Activated gamma-delta T cell treated with Interleukin-2 at 50 U/mL for 16 hours (primary cell): ENCODE measurements at regions not wholly inside any gene's neighbourhood (a gene's known extent, or its start where the extent isn't known, plus 50 kb on each side); places are given as distances from the start of the nearest gene placed in this dataset.
"Not testable (repeated sequence)": the region's sequence is repeated elsewhere in the genome, so short reads cannot be mapped to it uniquely, and the experiment has no call there.

ENCODE experiments used
- DNase-seq: peaks from one replicate; pipeline ENCODE4 v3.0.0-alpha.2; 2020

DNA sequence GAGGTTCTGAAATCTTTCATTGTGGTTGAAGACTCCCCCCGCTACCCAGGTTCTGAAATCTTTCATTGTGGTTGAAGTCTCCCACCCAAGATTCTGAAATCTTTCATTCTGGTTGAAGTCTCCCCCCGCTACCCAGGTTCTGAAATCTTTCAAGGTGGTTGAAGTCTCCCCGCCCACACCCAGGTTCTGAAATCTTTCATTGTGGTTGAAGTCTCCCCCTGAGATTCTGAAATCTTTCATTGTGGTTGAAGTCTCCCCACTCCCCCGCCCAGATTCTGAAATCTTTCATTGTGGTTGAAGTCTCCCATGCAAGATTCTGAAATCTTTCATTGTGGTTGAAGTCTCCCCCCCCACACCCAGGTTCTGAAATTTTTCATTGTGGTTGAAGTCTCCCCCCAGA lies 916.6 kb downstream of the BRD1 start:
- DNase-seq, result not testable (repeated sequence)

DNA sequence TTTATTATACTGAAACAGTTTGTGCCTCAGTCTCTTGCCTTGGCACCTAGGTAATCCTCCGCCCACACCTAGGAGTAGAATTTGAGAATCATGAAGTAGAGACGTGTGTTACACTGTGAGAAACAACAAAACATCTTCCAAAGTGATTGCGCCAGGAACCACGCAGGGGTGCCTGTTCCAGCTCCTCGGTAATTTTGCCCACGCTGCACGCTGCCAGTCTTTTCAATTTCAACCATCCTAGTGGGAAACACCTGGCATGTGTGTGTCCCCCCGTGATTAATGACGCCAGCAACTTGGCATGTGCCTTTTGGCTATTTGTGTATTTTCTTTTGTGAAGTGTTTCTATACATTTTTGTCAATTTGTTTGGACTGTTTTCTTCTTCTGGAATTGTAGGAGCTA lies 919.1 kb downstream of the BRD1 start:
- DNase-seq, result no peak

DNA sequence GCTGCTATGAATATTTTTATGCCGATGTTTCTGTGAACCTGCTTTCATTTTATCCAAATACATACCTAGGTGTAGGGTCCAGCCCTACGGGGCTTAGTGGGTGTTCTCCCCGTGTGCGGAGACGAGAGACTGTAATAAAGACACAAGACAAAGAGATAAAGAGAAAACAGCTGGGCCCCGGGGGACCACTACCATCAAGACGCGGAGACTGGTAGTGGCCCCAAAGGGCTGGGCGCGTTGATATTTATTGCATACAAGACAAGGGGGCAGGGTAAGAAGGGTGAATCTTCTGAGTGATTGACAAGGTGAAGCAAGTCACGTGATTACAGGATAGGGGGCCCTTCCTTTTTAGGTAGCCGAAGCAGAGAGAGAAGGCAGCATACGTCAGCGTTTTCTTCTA lies 920.1 kb downstream of the BRD1 start:
- no peak for DNase-seq

GRCh38 chr22:48906216-48906835 lies 921.3 kb downstream of the BRD1 start:
- no peak for DNase-seq

GRCh38 chr22:48905206-48905975 lies 922.3 kb downstream of the BRD1 start:
- DNase-seq, result no peak

GRCh38 chr22:48902983-48903650 lies 924.6 kb downstream of the BRD1 start:
- DNase-seq, result no peak

DNA sequence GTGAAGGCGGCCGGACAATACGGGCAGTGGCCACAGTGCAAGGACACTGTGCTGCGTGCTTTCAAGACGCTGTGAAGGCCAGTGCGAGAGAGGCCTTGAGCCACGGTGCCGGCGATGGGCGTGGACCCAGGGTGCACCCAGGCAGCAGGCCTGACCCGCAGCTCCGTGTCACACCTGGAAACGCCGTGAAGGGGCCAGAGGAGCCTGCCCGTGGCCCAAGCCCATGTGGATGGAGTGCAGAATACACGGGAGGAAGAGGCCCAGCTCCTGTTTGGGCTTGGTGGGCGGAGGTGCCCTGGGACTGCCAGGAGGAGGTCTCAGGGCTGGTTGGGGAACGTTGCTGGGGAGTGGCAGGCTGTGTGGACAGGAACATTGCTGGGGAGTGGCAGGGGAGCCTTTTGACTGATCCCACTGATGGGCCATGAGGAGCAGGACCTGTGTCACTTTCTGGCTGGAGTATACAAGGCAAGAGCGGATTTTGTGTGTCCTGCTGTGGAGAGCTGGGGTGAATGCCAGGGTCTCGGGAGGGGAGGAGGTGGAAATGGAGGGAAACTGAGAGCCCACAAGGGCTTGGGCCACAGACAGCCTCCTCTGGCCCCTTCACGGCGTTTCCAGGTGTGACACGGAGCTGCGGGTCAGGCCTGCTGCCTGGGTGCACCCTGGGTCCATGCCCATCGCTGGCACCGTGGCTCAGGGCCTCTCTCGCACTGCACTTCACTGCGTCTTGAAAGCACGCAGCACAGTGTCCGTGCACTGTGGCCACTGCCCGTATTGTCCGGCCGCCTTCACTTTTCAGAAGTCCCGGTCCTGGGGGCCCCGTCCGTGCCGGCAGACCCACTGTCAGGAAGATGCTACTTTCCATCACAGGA lies 925.4 kb downstream of the BRD1 start:
- no peak for DNase-seq

GRCh38 chr22:48901324-48901723 lies 926.3 kb downstream of the BRD1 start:
- no peak for DNase-seq

DNA sequence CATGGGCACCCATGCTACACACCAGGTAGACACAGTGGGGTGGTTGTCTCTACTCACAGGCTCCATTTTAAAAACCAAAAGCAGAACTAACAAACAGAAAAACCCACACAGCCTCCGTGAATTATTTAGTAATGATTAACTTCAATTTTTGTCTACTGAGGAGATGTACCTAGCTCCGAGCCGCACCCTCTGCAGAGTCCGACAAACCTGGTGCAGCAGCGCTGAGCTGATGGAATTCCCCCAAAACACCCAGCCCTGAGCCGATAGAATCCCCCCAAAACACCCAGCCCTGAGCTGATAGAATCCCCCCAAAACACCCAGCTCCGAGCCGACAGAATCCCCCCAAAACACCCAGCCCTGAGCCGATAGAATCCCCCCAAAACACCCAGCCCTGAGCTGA lies 927.0 kb downstream of the BRD1 start:
- no peak for DNase-seq

DNA sequence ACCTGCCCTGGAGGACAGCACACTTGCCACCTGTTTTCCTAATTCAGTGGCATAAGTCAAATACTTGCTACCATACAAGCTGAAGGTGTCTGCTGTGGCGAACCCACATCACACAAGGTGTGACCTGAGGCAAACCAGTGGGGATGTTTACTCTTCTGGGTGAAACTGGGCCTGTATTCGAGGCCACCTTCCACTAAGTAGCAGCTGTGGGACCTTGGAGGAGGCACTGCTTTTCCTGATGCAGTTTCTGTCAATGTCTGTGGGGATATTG lies 927.4 kb downstream of the BRD1 start:
- no peak for DNase-seq

- DNase-seq, result no peak
These were observed 927.9 kb downstream of the BRD1 start for GRCh38 chr22:48899523-48900326.

DNA sequence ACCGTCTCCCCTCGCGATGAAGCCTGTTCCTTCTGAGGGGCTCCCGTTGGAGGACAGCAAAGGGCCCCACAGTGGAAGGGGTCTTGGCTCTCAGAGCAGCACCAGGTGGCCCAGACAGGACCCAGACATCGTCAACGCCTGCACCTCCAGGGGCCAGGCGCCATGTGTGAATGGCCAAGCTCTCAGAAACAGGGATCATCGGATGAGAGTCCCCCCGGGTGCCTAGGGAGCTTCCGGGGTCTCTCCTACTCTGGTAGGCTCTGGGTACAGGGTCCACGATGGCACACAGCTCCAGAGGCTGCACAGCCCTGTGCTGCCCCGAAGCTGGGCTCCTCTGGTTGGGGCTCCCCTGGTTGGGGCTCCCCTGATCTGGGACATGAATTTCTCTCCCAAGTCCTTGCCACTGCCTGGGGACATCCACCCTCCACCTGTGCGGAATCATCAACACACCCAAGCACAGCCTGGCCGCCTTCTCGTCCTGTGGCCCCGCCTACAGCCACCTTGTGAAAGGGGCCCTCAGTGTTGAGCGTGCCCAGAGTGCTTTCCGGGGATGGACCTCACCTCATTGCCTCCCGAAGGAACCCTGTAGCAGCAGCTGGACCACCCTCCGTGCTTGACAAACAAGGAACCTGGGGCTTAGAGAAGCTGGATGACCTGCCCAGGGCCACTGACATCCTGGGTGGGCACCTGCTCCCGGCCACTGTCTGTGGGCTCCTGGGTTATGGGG lies 929.0 kb downstream of the BRD1 start:
- no peak for DNase-seq

DNA sequence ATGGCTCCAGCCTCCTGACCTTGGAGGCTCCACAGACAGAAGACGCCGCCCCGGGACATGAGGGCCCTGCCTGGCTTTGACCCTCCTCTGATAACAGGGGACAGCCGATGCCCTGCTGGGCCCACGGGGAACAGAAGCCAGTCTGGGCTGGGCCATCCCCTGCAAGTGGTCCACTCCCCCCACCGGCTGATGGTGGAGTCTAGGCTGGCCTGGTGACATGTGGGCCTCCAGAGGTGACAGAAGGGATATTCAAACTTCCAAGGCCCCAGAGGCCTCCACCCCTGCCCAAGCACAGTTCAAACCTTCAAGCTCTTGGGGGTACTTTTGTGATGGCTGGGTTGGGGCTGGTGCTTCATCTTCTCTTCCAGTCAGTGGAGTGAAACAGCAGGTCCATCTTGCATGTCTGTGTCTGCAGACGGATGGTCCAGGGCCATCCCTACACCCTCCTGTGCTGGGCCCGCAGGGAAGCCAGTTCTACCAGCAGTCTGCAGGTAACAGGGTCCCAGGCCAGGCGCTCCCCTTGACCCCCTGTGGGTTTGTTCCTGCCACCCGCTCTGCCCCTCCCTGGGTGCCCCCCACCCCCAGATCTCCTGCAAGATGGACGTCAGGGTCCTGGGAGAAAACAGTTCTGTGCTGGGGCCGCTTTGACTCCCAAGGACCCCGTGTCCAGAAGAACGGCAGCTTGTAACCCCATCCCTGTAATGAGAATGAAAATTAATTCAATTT lies 929.9 kb downstream of the BRD1 start:
- DNase-seq, result no peak

GRCh38 chr22:48896766-48897644 lies 930.7 kb downstream of the BRD1 start:
- DNase-seq, result no peak

DNA sequence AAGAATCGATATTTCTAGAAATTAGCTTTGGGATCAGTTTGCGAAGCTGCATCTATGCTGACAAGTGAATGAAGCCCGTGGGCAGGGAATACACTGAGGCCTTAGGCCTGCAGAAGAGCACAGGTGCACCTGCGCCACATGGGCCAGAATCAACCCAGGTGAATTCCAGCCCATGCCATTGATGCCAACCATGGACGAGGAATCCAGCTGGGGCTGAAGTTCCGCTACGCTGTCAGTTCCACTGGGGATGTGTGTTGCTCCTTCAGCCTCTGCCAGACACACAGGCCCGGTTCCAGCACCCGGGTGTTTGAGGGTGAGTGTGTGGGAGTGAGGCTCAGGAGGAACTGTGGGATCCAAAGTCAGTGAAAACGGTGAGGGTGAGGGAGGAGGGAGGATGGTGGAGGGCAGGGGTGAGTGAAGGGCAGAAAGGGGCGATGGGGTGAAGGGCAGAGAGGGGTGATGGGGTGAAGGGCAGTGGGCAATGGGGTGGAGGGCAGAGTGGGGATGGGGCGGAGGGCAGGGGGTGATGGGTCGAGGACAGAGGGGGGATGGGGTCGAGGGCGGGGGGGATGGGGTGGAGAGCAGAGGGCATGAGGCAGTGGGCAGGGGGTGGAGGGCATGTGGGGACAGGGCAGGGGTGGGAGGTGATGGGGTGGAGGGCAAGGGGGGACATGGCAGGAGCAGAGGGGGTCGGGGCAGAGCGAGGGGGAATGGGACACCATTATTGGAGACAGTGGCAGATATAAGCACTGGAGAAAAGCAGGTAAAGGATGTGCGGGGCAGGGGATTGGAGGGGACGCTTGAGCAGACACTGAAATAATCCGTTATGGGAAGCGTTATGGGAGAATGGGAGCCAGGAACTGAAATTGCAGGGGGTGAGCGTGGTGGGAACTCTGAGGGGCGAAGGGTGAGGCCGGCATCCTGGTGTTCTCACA lies 931.6 kb downstream of the BRD1 start:
- no peak for DNase-seq

DNA sequence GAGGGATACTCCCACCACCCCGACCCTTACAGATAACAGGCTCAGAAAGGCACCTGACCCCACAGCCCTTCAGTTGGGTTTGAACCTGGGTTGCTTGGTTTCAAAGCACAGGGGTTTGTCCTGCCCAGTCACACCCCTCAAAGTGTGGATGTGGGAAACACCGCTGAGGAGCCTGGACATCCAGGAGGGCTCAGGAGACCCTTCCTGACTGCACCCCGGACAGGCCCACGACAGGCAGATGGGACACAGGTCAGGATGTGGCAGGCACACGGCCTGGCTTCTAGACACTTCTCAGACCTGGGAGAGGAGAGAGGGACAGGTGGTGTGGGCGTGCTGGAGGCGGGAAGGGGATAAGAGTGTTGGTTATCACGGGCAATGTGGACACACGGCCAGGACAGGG lies 932.3 kb downstream of the BRD1 start:
- DNase-seq, result no peak

- no peak for DNase-seq
These were observed 932.8 kb downstream of the BRD1 start for GRCh38 chr22:48894804-48895250.

GRCh38 chr22:48894064-48894671 lies 933.5 kb downstream of the BRD1 start:
- no peak for DNase-seq
